IMR-90 (cell line): ENCODE measurements at regions not wholly inside any gene's neighbourhood (a gene's known extent, or its start where the extent isn't known, plus 50 kb on each side); places are given as distances from the start of the nearest gene placed in this dataset.

Experiments
- ATAC-seq: fragments of 200-7000 bp; cut with Tn5 transposase; 2 replicates; pipeline ENCODE4 v1.9.1; 2020; ENCODE audit warnings: low read depth, mild to moderate bottlenecking, moderate library complexity
- BruUV-seq: library from RNA; stranded (reverse); fragments of 400-500 nt; replicated peaks from 2 replicates; lab custom pipeline; 2021; lab: Mats Ljungman, UMichigan
- CTCF ChIA-PET: fragments of 300-600 bp; formaldehyde crosslinking; extraction: SDS; loops from one replicate; lab custom pipeline; 2021; ENCODE audit warnings: antibody characterized with exemption; lab: Yijun Ruan, JAX
- POLR2A ChIA-PET: fragments of 300-600 bp; sonication (Branson Sonifier 250); formaldehyde crosslinking; loops from one replicate; lab custom pipeline; 2022; ENCODE audit warnings: antibody characterized with exemption; ENCODE audit not compliant: unreplicated experiment; lab: Charles Lee
- DNase-seq: peaks from one replicate; pipeline ENCODE4 v3.0.0; 2013
- H2AFZ ChIP-seq: replicated peaks from 2 replicates; pipeline ENCODE3; 2013; ENCODE audit warnings: low read length, mild to moderate bottlenecking; ENCODE audit not compliant: poor library complexity
- H2AK5ac ChIP-seq: 2 replicates; pipeline ENCODE4 v1.6.1; 2013; ENCODE audit warnings: low read depth, low read length, inconsistent platforms
- H2AK9ac ChIP-seq: replicated peaks from 2 replicates; pipeline ENCODE3; 2013; ENCODE audit warnings: mild to moderate bottlenecking, low read depth, low read length, moderate library complexity; ENCODE audit not compliant: poor library complexity
- H2BK120ac ChIP-seq: 2 replicates; pipeline ENCODE4 v1.6.1; 2013; ENCODE audit warnings: low read depth, low read length, inconsistent platforms
- H2BK15ac ChIP-seq: 3 replicates; pipeline ENCODE4 v1.6.1; 2013; ENCODE audit warnings: low read depth, low read length, inconsistent platforms
- H2BK20ac ChIP-seq: 2 replicates; pipeline ENCODE4 v1.6.1; 2013; ENCODE audit warnings: low read depth, mild to moderate bottlenecking, inconsistent platforms, low read length, moderate library complexity
- H2BK5ac ChIP-seq: 2 replicates; pipeline ENCODE4 v1.6.1; 2013; ENCODE audit warnings: mild to moderate bottlenecking, low read depth, low read length, inconsistent platforms; ENCODE audit not compliant: poor library complexity, severe bottlenecking
- H3K14ac ChIP-seq: replicated peaks from 2 replicates; pipeline ENCODE4 v1.6.1; 2013; ENCODE audit warnings: low read depth, low read length, inconsistent platforms
- H3K18ac ChIP-seq: 2 replicates; pipeline ENCODE4 v1.6.1; 2013; ENCODE audit warnings: low read depth, low read length, control low read depth
- H3K23ac ChIP-seq: 2 replicates; pipeline ENCODE4 v1.6.1; 2013; ENCODE audit warnings: low read depth, low read length, inconsistent platforms
- H3K27ac ChIP-seq: 2 replicates; pipeline ENCODE4 v1.5.1; 2013; ENCODE audit warnings: mild to moderate bottlenecking, control low read depth, low read length; ENCODE audit not compliant: insufficient read depth
- H3K27me3 ChIP-seq: 2 replicates; pipeline ENCODE4 v1.6.1; 2013; ENCODE audit warnings: low read length; ENCODE audit not compliant: control insufficient read depth, insufficient read depth
- H3K36me3 ChIP-seq: 2 replicates; pipeline ENCODE4 v1.6.1; 2013; ENCODE audit warnings: low read length, mixed read lengths; ENCODE audit not compliant: control insufficient read depth, insufficient read depth
- H3K4ac ChIP-seq: 2 replicates; pipeline ENCODE4 v1.6.1; 2013; ENCODE audit warnings: low read depth, low read length, inconsistent platforms
- H3K4me1 ChIP-seq: 2 replicates; pipeline ENCODE4 v1.6.1; 2013; ENCODE audit warnings: low read length, mixed read lengths; ENCODE audit not compliant: control insufficient read depth, insufficient read depth
- H3K4me2 ChIP-seq: 2 replicates; pipeline ENCODE4 v1.6.1; 2013; ENCODE audit warnings: low read depth, mild to moderate bottlenecking, control low read depth, low read length, moderate library complexity
- H3K4me3 ChIP-seq: 2 replicates; pipeline ENCODE4 v1.5.1; 2013; ENCODE audit warnings: low read depth, mild to moderate bottlenecking, control low read depth, low read length, moderate library complexity; ENCODE audit not compliant: insufficient read depth
- H3K56ac ChIP-seq: 2 replicates; pipeline ENCODE4 v1.6.1; 2013; ENCODE audit warnings: low read length, inconsistent platforms; ENCODE audit not compliant: insufficient read depth; ENCODE audit errors: extremely low read depth
- H3K79me1 ChIP-seq, 2 experiments: 2 replicates each; pipeline ENCODE4 v1.6.1; 2013; ENCODE audit warnings: low read length in 2 of 2, inconsistent platforms in 1 of 2, low read depth in 1 of 2
- H3K9ac ChIP-seq: 2 replicates; pipeline ENCODE4 v1.6.1; 2013; ENCODE audit warnings: low read depth, low read length, control low read depth
- H3K9me1 ChIP-seq: 2 replicates; pipeline ENCODE4 v1.6.1; 2013; ENCODE audit warnings: low read length, inconsistent platforms; ENCODE audit not compliant: insufficient read depth
- H3K9me3 ChIP-seq: 2 replicates; pipeline ENCODE4 v1.6.1; 2013; ENCODE audit warnings: low read length; ENCODE audit not compliant: control insufficient read depth, insufficient read depth
- H4K20me1 ChIP-seq: 2 replicates; pipeline ENCODE4 v1.6.1; 2013; ENCODE audit warnings: low read length, inconsistent platforms; ENCODE audit not compliant: insufficient read depth
- H4K5ac ChIP-seq: 2 replicates; pipeline ENCODE4 v1.6.1; 2013; ENCODE audit warnings: mild to moderate bottlenecking, low read depth, low read length, control low read depth
- H4K8ac ChIP-seq, 2 experiments: 2 replicates each; pipeline ENCODE4 v1.6.1; 2013; ENCODE audit warnings: low read depth in 2 of 2, low read length in 2 of 2, control low read depth in 1 of 2, inconsistent platforms in 1 of 2
- H4K91ac ChIP-seq: 2 replicates; pipeline ENCODE4 v1.6.1; 2013; ENCODE audit warnings: low read depth, low read length, inconsistent platforms; ENCODE audit not compliant: insufficient read depth
- CHD1 ChIP-seq: IDR thresholded peaks from 2 replicates; pipeline ENCODE4 v1.6.1; 2012; ENCODE audit warnings: low read depth, low read length, improper control_type of control experiment
- ELK1 ChIP-seq: fragments of 150-350 bp; IDR thresholded peaks from 2 replicates; pipeline ENCODE4 v1.6.1; 2016; ENCODE audit warnings: low read depth, mild to moderate bottlenecking, low read length, moderate library complexity, borderline replicate concordance
- MAFK ChIP-seq: IDR thresholded peaks from 2 replicates; pipeline ENCODE4 v1.6.1; 2012; ENCODE audit warnings: low read depth, low read length, improper control_type of control experiment
- RAD21 ChIP-seq: IDR thresholded peaks from 2 replicates; pipeline ENCODE4 v1.6.1; 2012; ENCODE audit warnings: low read length, improper control_type of control experiment
- RCOR1 ChIP-seq: IDR thresholded peaks from 2 replicates; pipeline ENCODE4 v1.6.1; 2012; ENCODE audit warnings: mild to moderate bottlenecking, low read length, improper control_type of control experiment; ENCODE audit not compliant: insufficient replicate concordance
- RFX5 ChIP-seq: IDR thresholded peaks from 2 replicates; pipeline ENCODE4 v1.8.0; 2012; ENCODE audit warnings: low read depth, mild to moderate bottlenecking, low read length, moderate library complexity
- SMC3 ChIP-seq: fragments of 150-350 bp; IDR thresholded peaks from 2 replicates; pipeline ENCODE4 v1.6.1; 2016; ENCODE audit warnings: low read depth, mild to moderate bottlenecking, antibody characterized with exemption, low read length, moderate library complexity
- USF2 ChIP-seq: fragments of 150-350 bp; IDR thresholded peaks from 2 replicates; pipeline ENCODE4 v1.6.1; 2017; ENCODE audit warnings: mild to moderate bottlenecking, antibody characterized with exemption, low read length, low read depth
- WGBS, 2 experiments: methylation state at CpG; one replicate each; pipeline versions ENCODE4 v1.1.5 to v1.1.7; 2013; ENCODE audit warnings: missing lambda C conversion rate in 2 of 2; ENCODE audit not compliant: insufficient read length in 1 of 2; ENCODE audit errors: extremely low coverage in 2 of 2; 5-methylcytosine and 5-hydroxymethylcytosine counted together
- dilution Hi-C: fragments of 300-500 bp; cut with HindIII; formaldehyde crosslinking; loops from one replicate; pipeline ENCODE4 v1.14.3; 2018; ENCODE audit warnings: low sequenced_read_pairs; ENCODE audit not compliant: unreplicated experiment
- in situ Hi-C: fragments of 300-500 bp; cut with MboI; formaldehyde crosslinking; loops from 3 replicates; pipeline ENCODE4 v1.14.3; 2019; ENCODE audit warnings: low sequenced_read_pairs, inconsistent platforms, mixed read lengths
- intact Hi-C: fragments of 100-400 bp; cut with micrococcal nuclease; formaldehyde crosslinking; loops from 2 replicates; pipeline ENCODE4 v1.10.0; 2022

DNA sequence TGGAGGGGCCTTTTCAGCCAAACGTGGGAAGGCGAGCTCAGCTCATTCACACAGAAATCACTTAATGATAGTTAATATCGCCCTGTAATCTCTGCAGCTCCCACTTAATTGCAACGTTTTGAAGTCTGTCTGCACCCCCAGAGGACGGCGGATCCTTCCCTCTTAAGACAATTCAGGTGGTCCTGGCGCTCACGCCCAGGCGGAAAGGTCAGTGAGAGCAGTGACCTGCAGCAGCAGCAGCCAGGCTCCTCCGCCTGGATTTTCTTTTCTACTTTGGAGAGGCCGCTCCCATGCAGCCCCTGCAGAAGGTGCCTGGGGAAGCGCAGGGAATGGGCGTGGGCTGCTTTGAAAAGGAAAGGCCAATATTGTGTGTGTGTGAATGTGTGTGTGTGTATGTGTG is 400.9 kb upstream of the IRX1 start:
- CTCF ChIA-PET, result no interaction called here

More for the DNA sequence above, 400.9 kb upstream of the IRX1 start:
- ATAC-seq (no peak), DNase-seq (no peak)
- Histone ChIP-seq H3K4me1 (no peaks in the 10 kb centered on the region), H2AK5ac (no peak overlapping the region), H2BK20ac (no peak overlapping the region), H3K27me3 (no peaks in the 10 kb centered on the region), H2BK5ac (no peak overlapping the region), H2BK15ac (no peak overlapping the region), H3K23ac (no peak overlapping the region), H3K14ac (no peak overlapping the region), H3K4me2 (no peak overlapping the region), H4K5ac (no peak overlapping the region), H3K36me3 (no peaks in the 10 kb centered on the region), H2BK120ac (no peak overlapping the region), H3K27ac (no peak overlapping the region), H4K8ac (no peak overlapping the region), H4K91ac (no peak overlapping the region), H3K9me1 (no peaks in the 10 kb centered on the region), H2AK9ac (no peak overlapping the region), H3K4ac (no peak overlapping the region), H2AFZ (no peak overlapping the region), H4K20me1 (no peaks in the 10 kb centered on the region), H3K56ac (no peak overlapping the region), H3K9me3 (peaks cover 18% of the 10 kb centered on the region), H3K18ac (no peak overlapping the region), H3K9ac (no peak overlapping the region), H3K79me1 (no peaks in the 10 kb centered on the region), H3K4me3 (no peak overlapping the region)
- POLR2A ChIA-PET, result no interaction called here
- WGBS, 2 experiments, result no CpG with 5 or more reads among the region's 13 CpGs
- no peak for TF ChIP-seq RFX5
- TF ChIP-seq SMC3, result no peak
- TF ChIP-seq MAFK, result no peak
- no peak for TF ChIP-seq RAD21
- TF ChIP-seq RCOR1, result no peak
- TF ChIP-seq CHD1, result no peak
- no peak for TF ChIP-seq ELK1
- TF ChIP-seq USF2, result no peak
- in situ Hi-C loops, result no loop called here
- dilution Hi-C loops, result no loop called here
- no TSS peak for BruUV-seq
- intact Hi-C loops, result no loop called here
